GM19324 (cell line): ENCODE measurements at regions not wholly inside any gene's neighbourhood (a gene's known extent, or its start where the extent isn't known, plus 50 kb on each side); places are given as distances from the start of the nearest gene placed in this dataset.

ENCODE experiments used
- ATAC-seq: cut with Tn5 transposase; IDR thresholded peaks from one replicate; pipeline ENCODE4 v1.9.1; 2021; ENCODE audit warnings: mild to moderate bottlenecking, moderate library complexity; ENCODE audit not compliant: unreplicated experiment, low FRiP score

- ATAC-seq, result no peak
Measured at GRCh38 chr3:87359025-87359424, 82.6 kb upstream of the POU1F1 start.

DNA sequence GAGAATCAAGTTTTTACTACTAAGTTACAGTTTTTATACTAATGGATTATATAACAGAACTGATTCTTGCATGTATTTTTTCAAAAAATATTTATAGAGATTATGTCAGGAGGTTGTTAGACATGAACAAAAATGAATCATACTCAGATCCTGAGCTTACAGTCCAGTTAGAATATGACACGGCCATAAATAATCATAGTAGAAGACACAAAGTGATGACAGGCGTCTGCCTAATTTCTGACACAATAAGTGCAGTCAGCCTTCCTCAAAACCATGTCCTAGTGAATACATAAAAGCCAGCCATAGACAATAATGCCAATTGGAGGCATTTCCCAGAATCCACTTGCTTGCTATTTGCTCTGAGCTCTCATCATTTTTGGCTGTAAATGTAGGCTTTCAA is 81.7 kb upstream of the POU1F1 start:
- ATAC-seq, result no peak

DNA sequence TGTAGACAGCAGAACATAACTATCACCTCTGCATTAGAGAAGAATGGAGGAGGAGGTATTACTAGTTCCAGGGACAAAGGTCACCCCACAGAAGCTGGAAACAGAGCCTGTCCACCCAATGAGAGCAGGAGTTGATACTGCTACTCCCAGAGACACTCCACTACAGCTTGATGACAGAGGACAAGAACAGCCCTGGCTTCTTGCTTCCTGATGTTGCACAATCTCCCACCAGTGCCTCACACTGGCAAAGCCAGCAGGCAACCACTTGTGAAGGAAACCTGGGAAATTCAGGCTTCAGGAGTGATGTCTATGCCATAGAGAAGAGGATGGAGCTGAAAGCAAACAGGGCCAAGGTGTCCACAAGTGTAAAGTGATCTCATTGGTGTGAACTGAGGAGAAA is 78.0 kb upstream of the POU1F1 start:
- ATAC-seq, result no peak

DNA sequence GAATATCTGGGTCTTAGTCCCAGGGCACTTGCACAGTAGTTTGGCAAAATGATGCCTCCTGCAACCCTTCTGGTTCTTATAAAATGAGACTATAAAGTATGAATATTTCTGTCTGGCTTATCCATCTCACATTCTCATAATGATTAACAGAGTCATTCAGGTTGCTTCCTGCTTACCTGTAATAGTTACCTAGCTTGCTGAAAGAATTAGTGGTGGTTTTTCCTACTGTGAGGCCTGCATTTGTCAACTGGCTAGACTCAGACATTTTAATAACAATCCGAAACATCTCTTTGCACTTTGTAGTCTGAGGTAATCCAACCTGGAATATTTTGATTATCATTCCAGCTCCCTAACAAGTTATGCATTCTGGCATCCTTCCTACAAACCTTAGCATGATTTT is 75.6 kb upstream of the POU1F1 start:
- ATAC-seq, result no peak

GRCh38 chr3:87350367-87351199 is 74.2 kb upstream of the POU1F1 start:
- peak; percentile 97 for ATAC-seq

- ATAC-seq, result no peak
Measured at GRCh38 chr3:87349833-87350232, 73.4 kb upstream of the POU1F1 start.

- ATAC-seq, result no peak
Measured at GRCh38 chr3:87336761-87337160, 60.4 kb upstream of the POU1F1 start.

DNA sequence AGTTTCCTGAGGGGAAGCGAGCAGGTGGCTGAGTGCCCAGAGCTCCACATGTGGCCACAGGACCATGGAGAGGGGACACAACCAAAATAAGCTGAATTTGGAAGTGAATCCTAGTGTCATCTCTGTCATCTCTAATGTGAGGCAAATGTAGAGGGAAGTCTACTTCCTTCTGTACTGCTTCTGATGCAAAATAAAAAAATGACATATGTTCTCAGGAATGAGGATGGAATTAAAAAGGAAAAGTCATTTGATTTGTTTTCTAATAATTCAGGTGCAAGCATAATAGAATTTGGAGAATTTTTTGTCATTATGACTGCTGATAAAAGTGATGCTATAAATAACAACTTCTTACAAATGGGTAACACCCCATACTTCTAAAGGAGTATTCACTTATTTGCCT is 59.5 kb upstream of the POU1F1 start:
- no peak for ATAC-seq

- no peak for ATAC-seq
Measured at GRCh38 chr3:87333393-87333892, 57.1 kb upstream of the POU1F1 start.

- ATAC-seq, result no peak
Measured at GRCh38 chr3:87332789-87333188, 56.4 kb upstream of the POU1F1 start.

- no peak for ATAC-seq
Measured at GRCh38 chr3:87329065-87329464, 52.7 kb upstream of the POU1F1 start.
